Astrocyte (in vitro differentiated cells and primary cell): ENCODE measurements at regions not wholly inside any gene's neighbourhood (a gene's known extent, or its start where the extent isn't known, plus 50 kb on each side); places are given as distances from the start of the nearest gene placed in this dataset.

Experiments used
- DNase-seq: peaks from one replicate; pipeline ENCODE4 v3.0.0-alpha.2; 2010; ENCODE audit warnings: low read depth
- FAIRE-seq: peaks from 2 replicates; lab custom pipeline; 2011; peaks lifted over from hg19 to GRCh38; lab: Jason Lieb, UNC
- H2AFZ ChIP-seq: 2 replicates; pipeline ENCODE4 v1.6.0; 2012; ENCODE audit warnings: low read depth, low read length, inconsistent platforms
- H3K27ac ChIP-seq: 2 replicates; pipeline ENCODE4 v1.5.1; 2011; ENCODE audit warnings: low read depth, low read length, inconsistent platforms
- H3K27me3 ChIP-seq: 2 replicates; pipeline ENCODE4 v1.6.0; 2011; ENCODE audit warnings: low read length, inconsistent platforms; ENCODE audit not compliant: insufficient read depth
- H3K36me3 ChIP-seq: 2 replicates; pipeline ENCODE4 v1.5.1; 2011; ENCODE audit warnings: low read length, inconsistent platforms; ENCODE audit not compliant: insufficient read depth
- H3K4me1 ChIP-seq: 2 replicates; pipeline ENCODE4 v1.5.1; 2011; ENCODE audit warnings: low read length, inconsistent platforms; ENCODE audit not compliant: insufficient read depth
- H3K4me2 ChIP-seq: 2 replicates; pipeline ENCODE4 v1.6.0; 2012; ENCODE audit warnings: low read length, inconsistent platforms
- H3K4me3 ChIP-seq: 2 replicates; pipeline ENCODE4 v1.5.1; 2011; ENCODE audit warnings: low read depth, mild to moderate bottlenecking, low read length, inconsistent platforms; ENCODE audit not compliant: insufficient read depth
- H3K79me2 ChIP-seq: 2 replicates; pipeline ENCODE4 v1.6.0; 2012; ENCODE audit warnings: mild to moderate bottlenecking, low read length, inconsistent platforms; ENCODE audit not compliant: insufficient read depth
- H3K9ac ChIP-seq: 2 replicates; pipeline ENCODE4 v1.6.0; 2012; ENCODE audit warnings: mild to moderate bottlenecking, low read length, inconsistent platforms
- H3K9me3 ChIP-seq: 2 replicates; pipeline ENCODE4 v1.5.1; 2012; ENCODE audit warnings: low read depth, mild to moderate bottlenecking, low read length, inconsistent platforms; ENCODE audit not compliant: insufficient read depth
- H4K20me1 ChIP-seq: 2 replicates; pipeline ENCODE4 v1.6.0; 2012; ENCODE audit warnings: low read length, inconsistent platforms; ENCODE audit not compliant: insufficient read depth
- H3K27ac Mint-ChIP-seq: one replicate; pipeline ENCODE4 v1.8.0; 2021; ENCODE audit warnings: mild to moderate bottlenecking, mixed read lengths; ENCODE audit not compliant: unreplicated experiment
- H3K27me3 Mint-ChIP-seq: one replicate; pipeline ENCODE4 v1.8.0; 2021; ENCODE audit warnings: low read depth, mixed read lengths; ENCODE audit not compliant: unreplicated experiment
- H3K36me3 Mint-ChIP-seq: one replicate; pipeline ENCODE4 v1.8.0; 2021; ENCODE audit warnings: low read depth, mixed read lengths; ENCODE audit not compliant: unreplicated experiment
- H3K4me1 Mint-ChIP-seq: one replicate; pipeline ENCODE4 v1.8.0; 2021; ENCODE audit warnings: low read depth, mixed read lengths; ENCODE audit not compliant: unreplicated experiment
- H3K4me3 Mint-ChIP-seq: one replicate; pipeline ENCODE4 v1.8.0; 2021; ENCODE audit warnings: mild to moderate bottlenecking, moderate library complexity, mixed read lengths; ENCODE audit not compliant: unreplicated experiment
- H3K9me3 Mint-ChIP-seq: one replicate; pipeline ENCODE4 v1.8.0; 2021; ENCODE audit warnings: mild to moderate bottlenecking, mixed read lengths; ENCODE audit not compliant: unreplicated experiment
- CTCF ChIP-seq: IDR thresholded peaks from 2 replicates; pipeline ENCODE4 v1.5.1; 2011; ENCODE audit warnings: low read depth, mild to moderate bottlenecking, inconsistent platforms, low read length, moderate library complexity; ENCODE audit not compliant: insufficient read depth
- EZH2 ChIP-seq: IDR thresholded peaks from 2 replicates; pipeline ENCODE4 v1.6.1; 2012; ENCODE audit warnings: mild to moderate bottlenecking, low read length, inconsistent platforms; ENCODE audit not compliant: insufficient read depth

DNA sequence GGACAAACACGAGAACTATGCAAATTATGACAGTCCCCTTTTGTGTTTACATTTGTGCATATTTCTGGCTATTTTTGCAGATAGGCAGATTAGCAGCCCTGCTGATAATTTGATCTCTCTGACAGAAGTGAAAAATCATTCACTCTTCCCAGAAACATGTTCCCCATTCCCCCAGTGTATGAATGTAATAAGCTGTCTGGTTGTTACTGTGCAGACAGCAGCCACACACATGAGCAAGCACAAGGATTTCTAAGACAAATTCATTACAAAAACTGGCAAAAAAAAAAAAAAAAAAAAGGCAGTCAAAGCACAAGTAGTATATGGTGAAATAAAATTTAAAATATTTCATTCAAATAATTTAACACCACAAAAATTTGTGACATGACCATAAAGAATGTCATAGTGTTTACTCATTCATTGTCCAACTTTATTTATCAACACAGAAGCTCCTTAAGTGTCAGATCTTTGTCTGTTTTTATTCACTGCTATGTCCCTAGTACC is 95.5 kb upstream of the VGLL2 start:
- Histone ChIP-seq H3K27me3 (no peaks in the 10 kb centered on the region), H3K79me2 (no peaks in the 10 kb centered on the region), H3K4me3 (no peak overlapping the region), H2AFZ (no peak overlapping the region), H3K27ac (no peak overlapping the region), H3K36me3 (no peaks in the 10 kb centered on the region), H3K9me3 (peaks cover 2% of the 10 kb centered on the region), H3K4me2 (no peak overlapping the region), H3K4me1 (no peaks in the 10 kb centered on the region), H3K9ac (no peak overlapping the region), H4K20me1 (no peaks in the 10 kb centered on the region)
- no peak for DNase-seq
- no peak for FAIRE-seq
- H3K27ac Mint-ChIP-seq, result peak overlapping the region; percentile 95
- no peaks in the 10 kb centered on the region for H3K27me3 Mint-ChIP-seq
- no peaks in the 10 kb centered on the region for H3K36me3 Mint-ChIP-seq
- peaks cover under 1% of the 10 kb centered on the region for H3K9me3 Mint-ChIP-seq
- TF ChIP-seq CTCF (no peak), EZH2 (no peak)
- H3K4me3 Mint-ChIP-seq, result no peak overlapping the region
- H3K4me1 Mint-ChIP-seq, result peaks cover 39% of the 10 kb centered on the region

GRCh38 chr6:117174835-117175360 is 90.5 kb upstream of the VGLL2 start:
- H3K4me1 Mint-ChIP-seq, result peaks cover 7% of the 10 kb centered on the region
- H3K4me2 ChIP-seq, result no peak overlapping the region
- H3K36me3 Mint-ChIP-seq, result no peaks in the 10 kb centered on the region
- no peak for FAIRE-seq
- no peaks in the 10 kb centered on the region for H3K36me3 ChIP-seq
- H3K79me2 ChIP-seq, result no peaks in the 10 kb centered on the region
- H3K27ac Mint-ChIP-seq, result peak overlapping the region; percentile 41
- H3K4me3 Mint-ChIP-seq, result no peak overlapping the region
- no peak overlapping the region for H3K4me3 ChIP-seq
- no peak overlapping the region for H2AFZ ChIP-seq
- H3K9me3 Mint-ChIP-seq, result peaks cover 18% of the 10 kb centered on the region
- no peak overlapping the region for H3K27ac ChIP-seq
- no peaks in the 10 kb centered on the region for H3K4me1 ChIP-seq
- TF ChIP-seq CTCF, result no peak
- no peak for TF ChIP-seq EZH2
- H3K27me3 ChIP-seq, result no peaks in the 10 kb centered on the region
- H4K20me1 ChIP-seq, result no peaks in the 10 kb centered on the region
- no peaks in the 10 kb centered on the region for H3K27me3 Mint-ChIP-seq
- no peak for DNase-seq
- no peak overlapping the region for H3K9ac ChIP-seq
- no peaks in the 10 kb centered on the region for H3K9me3 ChIP-seq

GRCh38 chr6:117188627-117189201 is 76.6 kb upstream of the VGLL2 start:
- H2AFZ ChIP-seq, result no peak overlapping the region
- H3K9me3 ChIP-seq, result no peaks in the 10 kb centered on the region
- H3K9ac ChIP-seq, result no peak overlapping the region
- no peaks in the 10 kb centered on the region for H3K36me3 ChIP-seq
- Mint-ChIP-seq H3K36me3 (no peaks in the 10 kb centered on the region), H3K4me1 (no peaks in the 10 kb centered on the region), H3K27ac (no peak overlapping the region), H3K4me3 (no peak overlapping the region), H3K9me3 (no peaks in the 10 kb centered on the region), H3K27me3 (no peaks in the 10 kb centered on the region)
- no peaks in the 10 kb centered on the region for H3K27me3 ChIP-seq
- H3K4me1 ChIP-seq, result no peaks in the 10 kb centered on the region
- no peak overlapping the region for H3K4me2 ChIP-seq
- TF ChIP-seq CTCF (peak; percentile 47), EZH2 (no peak)
- no peaks in the 10 kb centered on the region for H3K79me2 ChIP-seq
- no peak overlapping the region for H3K27ac ChIP-seq
- no peaks in the 10 kb centered on the region for H4K20me1 ChIP-seq
- H3K4me3 ChIP-seq, result no peak overlapping the region
- no peak for DNase-seq
- no peak for FAIRE-seq
